GM12874 (cell line): ENCODE measurements at regions not wholly inside any gene's neighbourhood (a gene's known extent, or its start where the extent isn't known, plus 50 kb on each side); places are given as distances from the start of the nearest gene placed in this dataset.

Experiments
- CTCF ChIP-seq: IDR thresholded peaks from 2 replicates; pipeline ENCODE4 v1.5.1; 2011; ENCODE audit warnings: low read depth, mild to moderate bottlenecking, control low read depth, low read length, moderate library complexity; ENCODE audit not compliant: insufficient read depth

DNA sequence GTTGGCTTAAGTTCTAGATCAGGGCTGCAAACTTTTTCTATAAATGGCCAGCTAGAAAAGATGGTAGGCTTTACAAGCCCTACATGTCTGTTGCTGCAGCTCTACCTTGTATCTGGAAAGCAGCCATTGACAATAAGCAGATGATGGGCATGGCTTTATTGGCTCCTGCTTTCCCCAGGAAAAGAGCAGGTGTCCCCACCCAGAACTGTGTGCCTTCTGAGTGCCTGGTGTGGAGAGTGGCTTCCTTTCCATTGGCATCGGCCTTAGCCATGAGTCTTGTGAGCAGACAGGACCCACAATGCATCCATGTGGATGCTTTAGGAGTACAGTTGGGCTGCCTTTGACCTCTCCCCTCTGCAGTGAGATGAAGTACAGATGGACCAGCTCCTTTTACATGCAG lies 120.2 kb downstream of the CD8B2 start:
- no peak for TF ChIP-seq CTCF

GRCh38 chr2:106609780-106610179 lies 122.6 kb downstream of the CD8B2 start:
- no peak for TF ChIP-seq CTCF

GRCh38 chr2:106614511-106615291 lies 127.5 kb downstream of the CD8B2 start:
- no peak for TF ChIP-seq CTCF

GRCh38 chr2:106618614-106619013 lies 131.4 kb downstream of the CD8B2 start:
- no peak for TF ChIP-seq CTCF

GRCh38 chr2:106623456-106623855 lies 136.3 kb downstream of the CD8B2 start:
- no peak for TF ChIP-seq CTCF

DNA sequence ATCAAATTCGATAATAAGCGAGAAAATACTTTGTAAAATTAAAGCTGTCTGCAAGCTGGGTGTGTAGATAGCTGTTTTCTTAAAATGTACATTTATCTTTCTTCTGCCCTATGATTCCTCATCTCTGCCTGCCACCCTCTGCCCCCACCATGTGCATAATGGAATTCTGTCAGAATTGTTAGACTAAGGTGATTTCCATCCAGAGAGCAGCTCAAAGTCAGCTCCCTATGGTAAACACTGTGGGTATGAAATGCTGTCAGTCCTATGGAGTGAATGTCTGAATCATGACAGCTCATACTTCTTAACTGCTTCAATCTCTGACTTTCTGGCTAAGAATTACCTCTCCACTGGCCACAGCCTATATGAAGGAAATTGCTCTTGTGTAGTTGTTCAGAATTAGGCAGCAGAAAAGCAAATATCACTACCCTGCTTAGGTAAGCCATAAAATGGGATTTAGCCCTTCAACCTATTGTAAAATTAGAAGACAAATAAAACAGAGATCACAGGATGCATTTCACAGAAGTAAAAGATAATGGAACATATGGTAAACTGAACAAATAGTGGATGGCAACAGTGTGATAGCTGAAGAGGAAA lies 137.7 kb downstream of the CD8B2 start:
- no peak for TF ChIP-seq CTCF

DNA sequence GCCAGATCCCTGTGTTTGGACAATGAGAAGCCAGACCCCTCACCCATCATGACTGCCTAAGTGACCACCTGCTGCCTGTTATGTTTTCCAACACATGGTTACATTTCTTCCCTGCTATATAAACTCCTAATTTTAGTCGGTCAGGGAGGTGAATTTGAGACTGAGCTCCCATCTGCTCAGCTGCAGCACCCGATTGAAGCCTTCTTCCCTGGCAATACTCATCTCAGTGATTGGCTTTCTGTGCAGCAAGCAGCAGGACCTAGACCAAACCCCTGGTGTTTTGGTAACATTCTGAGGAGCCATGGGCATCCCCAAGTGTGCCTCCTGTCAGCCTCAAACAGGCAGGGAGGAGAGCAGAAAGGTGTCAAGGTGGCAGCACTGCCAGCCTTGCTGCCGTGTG lies 141.2 kb downstream of the CD8B2 start:
- no peak for TF ChIP-seq CTCF
